GM18511 (cell line): ENCODE measurements at regions not wholly inside any gene's neighbourhood (a gene's known extent, or its start where the extent isn't known, plus 50 kb on each side); places are given as distances from the start of the nearest gene placed in this dataset.
"Not testable (repeated sequence)": the region's sequence is repeated elsewhere in the genome, so short reads cannot be mapped to it uniquely, and the experiment has no call there.

ENCODE experiments used
- ATAC-seq: cut with Tn5 transposase; IDR thresholded peaks from one replicate; pipeline ENCODE4 v1.9.1; 2021; ENCODE audit warnings: mild to moderate bottlenecking, moderate library complexity; ENCODE audit not compliant: unreplicated experiment

GRCh38 chr1:74818241-74818640, 85.3 kb downstream of the TYW3 start:
- ATAC-seq, result no peak

DNA sequence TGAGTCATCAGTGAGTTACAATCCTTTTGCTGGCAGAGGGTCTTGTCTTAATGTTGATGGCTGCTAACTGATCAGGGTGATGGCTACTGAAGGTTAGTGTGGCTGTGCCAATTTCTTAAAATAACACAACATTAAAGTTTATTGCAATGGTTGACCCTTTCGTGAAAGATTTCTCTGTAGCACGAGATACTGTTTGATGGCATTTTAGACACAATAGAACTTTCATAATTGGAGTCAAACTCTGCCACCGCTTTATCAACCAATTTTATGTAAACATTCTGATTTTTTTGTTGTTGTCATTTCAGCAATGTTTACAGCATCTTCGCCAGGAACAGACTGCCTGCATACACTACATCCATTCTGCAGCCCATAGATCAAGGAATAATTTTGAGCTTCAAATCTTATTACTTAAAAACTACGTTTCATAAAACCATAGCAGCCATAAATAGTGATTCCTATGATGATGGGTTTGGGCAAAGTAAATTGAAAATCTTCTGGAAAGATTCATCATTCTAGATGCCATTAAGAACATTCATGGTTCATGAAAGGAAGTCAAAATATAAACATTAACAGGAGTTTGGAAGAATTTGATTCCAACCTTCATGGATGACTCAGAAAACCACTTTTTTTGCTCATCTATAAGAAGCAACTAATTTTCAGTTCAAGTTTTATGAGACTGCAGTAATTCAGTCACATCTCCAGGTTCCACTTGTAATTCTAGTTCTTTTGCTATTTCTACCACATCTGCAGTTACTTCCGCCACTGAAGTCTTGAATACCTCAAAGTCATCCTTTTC, 85.9 kb downstream of the TYW3 start:
- no peak for ATAC-seq

- ATAC-seq, result no peak
These were observed 90.0 kb downstream of the TYW3 start for GRCh38 chr1:74822851-74823401.

DNA sequence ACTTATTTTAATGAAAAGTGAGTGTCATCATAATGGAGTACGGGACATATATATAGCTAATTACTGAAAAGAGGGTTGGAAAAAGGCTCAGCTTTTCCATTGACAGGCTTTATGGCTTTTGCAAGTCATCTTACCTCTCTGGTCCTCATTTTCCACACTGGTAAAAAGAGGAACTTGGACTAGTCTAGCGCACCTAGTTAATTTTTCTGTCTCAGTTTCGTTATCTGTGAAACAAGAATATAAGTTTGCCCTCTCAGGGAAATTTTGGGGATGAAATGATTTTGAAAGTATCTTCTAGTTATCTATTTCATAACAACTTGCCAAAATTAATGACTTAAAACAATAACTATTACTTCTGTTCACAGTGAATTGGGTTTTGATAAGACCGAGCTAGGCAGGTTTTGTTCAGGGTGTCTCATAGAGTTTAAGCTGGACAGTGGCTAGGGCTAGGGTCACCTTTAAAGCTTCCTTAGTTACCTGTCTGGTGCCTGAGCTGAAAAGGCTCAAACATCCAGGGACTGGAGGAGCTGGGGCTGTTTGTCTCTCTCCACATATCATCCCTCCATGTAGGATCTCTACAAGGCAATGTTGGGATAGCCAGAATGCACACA, 91.7 kb downstream of the TYW3 start:
- peak; percentile 97 for ATAC-seq

GRCh38 chr1:74830766-74831165, 97.8 kb downstream of the TYW3 start:
- no peak for ATAC-seq

- no peak for ATAC-seq
These were observed 101.3 kb downstream of the TYW3 start for GRCh38 chr1:74834261-74834660.

DNA sequence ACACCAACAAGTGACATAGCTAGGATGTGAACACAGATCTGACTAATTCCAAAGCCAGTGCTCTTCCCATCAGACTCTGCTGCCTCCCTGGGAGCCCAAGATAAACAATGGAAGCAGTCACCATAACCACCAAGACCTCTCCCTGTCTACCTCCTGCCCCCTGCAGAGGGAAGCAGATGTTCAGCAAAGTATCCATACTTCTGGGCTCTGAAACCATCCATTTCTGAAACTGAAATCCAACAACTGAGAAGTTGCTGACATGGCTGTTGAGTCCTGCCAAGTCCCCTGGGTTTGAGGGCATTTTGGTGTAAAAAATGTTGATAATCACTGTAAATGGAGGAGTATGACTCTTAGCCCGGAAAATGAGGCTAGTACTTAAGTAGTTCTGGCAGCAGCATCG, 102.1 kb downstream of the TYW3 start:
- ATAC-seq, result no peak

DNA sequence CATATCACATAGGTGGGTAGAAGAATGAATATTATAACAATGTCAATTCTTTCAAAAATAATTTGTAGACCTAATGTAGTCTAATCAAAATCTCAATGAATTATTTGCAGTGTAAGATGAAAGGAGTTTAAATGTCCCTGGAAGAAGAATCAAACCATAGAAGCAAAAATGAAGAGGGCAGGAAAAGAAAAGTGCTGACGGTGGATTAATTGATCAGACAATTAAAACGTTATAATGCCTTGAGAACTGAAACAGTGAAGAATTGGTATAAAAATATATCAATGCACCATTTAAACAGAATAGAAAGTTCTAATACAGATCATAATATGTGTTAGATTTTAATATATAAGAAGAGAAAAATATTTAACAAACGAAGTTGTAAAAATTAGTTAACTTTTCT, 109.8 kb downstream of the TYW3 start:
- no peak for ATAC-seq

GRCh38 chr1:74847715-74848114, 114.8 kb downstream of the TYW3 start:
- no peak for ATAC-seq

- ATAC-seq, result no peak
These were observed 120.8 kb downstream of the TYW3 start for GRCh38 chr1:74853756-74854155.

DNA sequence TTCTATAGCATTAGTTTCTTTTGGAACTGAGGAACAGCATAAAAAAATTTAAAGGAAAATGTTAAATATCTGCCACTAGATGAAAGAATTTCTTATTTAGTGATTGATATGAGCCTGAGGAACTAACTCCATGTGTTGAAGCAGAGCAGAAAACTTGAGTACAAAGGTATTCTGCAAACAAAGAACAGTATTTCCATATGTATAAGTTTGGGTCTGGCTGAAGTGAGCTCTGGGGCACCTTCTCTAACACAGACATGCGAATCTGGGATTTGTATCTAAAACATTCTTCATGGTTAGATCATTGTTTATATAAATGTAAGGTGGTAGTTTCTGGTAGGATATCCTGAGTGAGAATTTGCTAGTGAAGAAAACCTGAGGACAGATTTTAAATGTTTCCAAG, 123.2 kb downstream of the TYW3 start:
- ATAC-seq, result no peak

DNA sequence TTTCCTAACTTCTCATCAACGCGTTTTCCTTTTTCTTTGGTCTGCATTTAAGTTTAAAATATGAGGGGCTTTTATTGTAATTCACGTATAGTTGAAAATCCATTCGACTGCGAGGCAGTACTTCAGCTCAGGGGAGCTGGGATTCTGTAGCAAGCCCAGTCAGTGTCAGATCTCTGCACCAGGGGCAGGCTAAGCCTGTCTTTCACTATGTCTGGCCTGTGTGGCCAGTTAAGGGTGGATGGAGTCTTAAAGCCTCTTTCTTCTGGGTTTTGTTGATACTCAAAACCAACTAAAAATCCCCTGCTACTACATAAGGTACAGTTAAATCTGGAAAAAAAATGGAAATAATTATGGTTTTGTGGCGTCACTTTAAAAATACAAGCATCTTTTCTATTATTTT, 124.7 kb downstream of the TYW3 start:
- peak; percentile 42 for ATAC-seq

GRCh38 chr1:74858136-74858535, 125.2 kb downstream of the TYW3 start:
- ATAC-seq, result peak; percentile 86

GRCh38 chr1:74861867-74862266, 128.9 kb downstream of the TYW3 start:
- no peak for ATAC-seq

GRCh38 chr1:74869702-74870101, 136.8 kb downstream of the TYW3 start:
- ATAC-seq, result no peak

DNA sequence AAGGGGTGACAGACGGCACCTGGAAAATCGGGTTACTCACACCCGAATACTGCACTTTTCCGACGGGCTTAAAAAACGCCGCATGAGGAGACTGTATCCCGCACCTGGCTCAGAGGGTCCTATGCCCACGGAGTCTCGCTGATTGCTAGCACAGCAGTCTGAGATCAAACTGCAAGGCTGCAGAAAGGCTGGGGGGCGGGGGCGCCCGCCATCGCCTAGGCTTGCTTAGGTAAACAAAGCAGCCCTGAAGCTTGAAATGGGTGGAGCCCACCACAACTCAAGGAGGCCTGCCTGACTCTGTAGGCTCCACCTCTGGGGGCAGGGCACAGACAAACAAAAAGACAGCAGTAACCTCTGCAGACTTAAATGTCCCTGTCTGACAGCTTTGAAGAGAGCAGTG, 144.4 kb downstream of the TYW3 start:
- not testable (repeated sequence) for ATAC-seq

GRCh38 chr1:74895411-74895810, 162.5 kb downstream of the TYW3 start:
- ATAC-seq, result no peak

GRCh38 chr1:74908131-74908530, 175.2 kb downstream of the TYW3 start:
- no peak for ATAC-seq

DNA sequence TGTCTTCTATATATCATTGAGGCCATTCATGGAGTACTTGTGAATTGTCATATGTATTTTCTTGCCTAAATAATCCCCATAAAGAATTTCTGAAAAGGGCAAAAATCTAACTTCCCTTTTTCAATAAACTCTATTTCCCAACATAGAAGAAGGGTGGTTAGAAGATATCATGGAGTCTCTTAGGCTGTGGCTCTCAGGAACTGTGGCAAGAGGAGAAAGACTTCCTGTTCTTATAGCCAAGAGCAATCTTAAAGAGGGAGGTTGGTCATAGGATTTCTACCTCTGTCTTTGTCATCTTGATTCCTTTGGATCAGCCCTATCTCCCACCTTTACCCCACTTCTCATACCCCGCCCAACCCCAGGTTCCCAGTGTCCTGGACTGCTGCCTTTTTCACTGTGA, 175.8 kb downstream of the TYW3 start:
- no peak for ATAC-seq

DNA sequence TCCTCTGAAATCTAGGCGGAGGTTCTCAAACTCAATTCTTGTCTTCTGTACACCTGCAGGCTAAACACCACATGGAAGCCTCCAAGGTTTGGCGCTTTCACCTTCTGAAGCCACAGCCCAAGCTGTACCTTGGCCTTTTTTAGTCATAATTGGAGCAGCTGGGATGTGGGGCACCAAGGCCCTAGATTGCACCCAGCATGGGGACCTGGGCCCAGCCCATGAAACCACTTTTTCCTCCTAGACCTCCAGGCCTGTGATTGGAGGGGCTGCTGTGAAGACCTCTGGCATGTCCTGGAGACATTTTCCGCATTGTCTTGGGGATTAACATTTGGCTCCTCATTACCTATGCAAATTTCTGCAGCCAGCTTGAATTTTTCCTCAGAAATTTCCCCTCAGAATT, 181.0 kb downstream of the TYW3 start:
- ATAC-seq, result no peak

GRCh38 chr1:74933500-74933899, 200.5 kb downstream of the TYW3 start:
- no peak for ATAC-seq

DNA sequence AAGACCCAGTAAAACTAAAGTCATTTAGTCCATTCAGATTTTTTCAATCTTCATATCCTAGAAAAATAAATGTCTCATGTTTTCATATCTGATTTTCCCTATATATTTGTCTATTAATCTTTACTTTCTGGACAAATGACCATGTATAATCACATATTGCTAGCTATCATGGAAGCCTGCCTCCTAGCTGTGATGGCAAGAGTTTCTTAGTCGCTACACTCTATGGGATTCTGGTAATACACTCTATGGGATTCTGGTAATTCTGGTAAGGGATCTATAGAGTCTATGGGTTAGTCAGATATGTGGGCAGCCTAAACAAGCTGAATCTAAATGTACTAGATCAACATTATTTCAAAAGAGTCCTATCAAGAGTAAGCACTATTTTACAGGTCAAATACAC, 198.7 kb upstream of the LHX8 start:
- ATAC-seq, result no peak
